WTC11 (cell line): ENCODE measurements at regions not wholly inside any gene's neighbourhood (a gene's known extent, or its start where the extent isn't known, plus 50 kb on each side); places are given as distances from the start of the nearest gene placed in this dataset.

Experiments
- ATAC-seq: fragments of 200-7000 bp; cut with Tn5 transposase; 2 replicates; pipeline ENCODE4 v1.10.0; 2021; ENCODE audit warnings: mild to moderate bottlenecking, moderate library complexity
- CTCF ChIA-PET: fragments of 300-600 bp; sonication (Branson Sonifier 250); formaldehyde crosslinking; loops from one replicate; lab custom pipeline; 2021; ENCODE audit warnings: antibody characterized with exemption; lab: Charles Lee
- POLR2A ChIA-PET: fragments of 350-600 bp; sonication (Branson Sonifier 250); formaldehyde crosslinking; loops from one replicate; lab custom pipeline; 2021; ENCODE audit warnings: antibody characterized with exemption; lab: Charles Lee
- DNase-seq: peaks from one replicate; pipeline ENCODE4 v3.0.0; 2021; ENCODE audit warnings: low spot score
- H3K27ac Mint-ChIP-seq: 2 replicates; pipeline ENCODE4 v1.8.0; 2021; ENCODE audit warnings: mixed read lengths
- H3K27me3 Mint-ChIP-seq: 2 replicates; pipeline ENCODE4 v1.8.0; 2021; ENCODE audit warnings: low read depth, mild to moderate bottlenecking, moderate library complexity, mixed read lengths
- H3K36me3 Mint-ChIP-seq: 2 replicates; pipeline ENCODE4 v1.8.0; 2021; ENCODE audit warnings: mixed read lengths
- H3K4me1 Mint-ChIP-seq: 2 replicates; pipeline ENCODE4 v1.8.0; 2022; ENCODE audit warnings: mixed read lengths
- H3K4me3 Mint-ChIP-seq: 2 replicates; pipeline ENCODE4 v1.8.0; 2021; ENCODE audit warnings: mild to moderate bottlenecking, moderate library complexity, mixed read lengths
- H3K9me3 Mint-ChIP-seq: 2 replicates; pipeline ENCODE4 v1.8.0; 2021; ENCODE audit warnings: mixed read lengths
- ATF2 ChIP-seq: sonication (generic); formaldehyde crosslinking; IDR thresholded peaks from 2 replicates; pipeline ENCODE4 v1.8.1; 2022; ENCODE audit warnings: low read depth, missing genetic modification reagents, borderline replicate concordance
- CBFB ChIP-seq: sonication (generic); formaldehyde crosslinking; IDR thresholded peaks from 2 replicates; pipeline ENCODE4 v1.8.1; 2022; ENCODE audit warnings: mild to moderate bottlenecking, low read depth, missing genetic modification reagents
- ELF4 ChIP-seq: sonication (generic); formaldehyde crosslinking; IDR thresholded peaks from 2 replicates; pipeline ENCODE4 v1.8.1; 2022; ENCODE audit warnings: low read depth, mild to moderate bottlenecking, moderate library complexity, missing genetic modification reagents
- FOXP4 ChIP-seq: sonication (generic); formaldehyde crosslinking; IDR thresholded peaks from 2 replicates; pipeline ENCODE4 v1.8.0; 2022; ENCODE audit warnings: mild to moderate bottlenecking, missing genetic modification reagents
- NR1H2 ChIP-seq: sonication (generic); formaldehyde crosslinking; IDR thresholded peaks from 2 replicates; pipeline ENCODE4 v1.9.0; 2021; ENCODE audit warnings: mild to moderate bottlenecking, moderate library complexity, missing genetic modification reagents
- PRRX2 ChIP-seq: fragments of 250-450 bp; sonication (Bioruptor Pico); IDR thresholded peaks from 2 replicates; pipeline ENCODE4 v1.8.0; 2021; ENCODE audit warnings: mild to moderate bottlenecking
- RORB ChIP-seq: fragments of 250-450 bp; sonication (Bioruptor Pico); IDR thresholded peaks from 2 replicates; pipeline ENCODE4 v1.9.0; 2021; ENCODE audit warnings: mild to moderate bottlenecking
- TCF7 ChIP-seq: sonication (generic); formaldehyde crosslinking; IDR thresholded peaks from 2 replicates; pipeline ENCODE4 v1.8.0; 2022; ENCODE audit warnings: mild to moderate bottlenecking, low read depth, missing genetic modification reagents, moderate library complexity
- ZBTB43 ChIP-seq: sonication (generic); formaldehyde crosslinking; IDR thresholded peaks from 2 replicates; pipeline ENCODE4 v1.8.1; 2023; ENCODE audit warnings: mild to moderate bottlenecking, missing genetic modification reagents
- ZNF263 ChIP-seq: sonication (generic); formaldehyde crosslinking; IDR thresholded peaks from 2 replicates; pipeline ENCODE4 v1.8.1; 2022; ENCODE audit warnings: low read depth, mild to moderate bottlenecking, moderate library complexity, missing genetic modification reagents
- TF ChIP-seq, protein P1 (sequence below): sonication (generic); formaldehyde crosslinking; IDR thresholded peaks from 2 replicates; pipeline ENCODE4 v1.8.1; 2022; ENCODE audit warnings: low read depth, mild to moderate bottlenecking, moderate library complexity, missing genetic modification reagents, borderline replicate concordance
- TF ChIP-seq, protein P2 (sequence below): sonication (generic); formaldehyde crosslinking; IDR thresholded peaks from 2 replicates; pipeline ENCODE4 v1.8.0; 2023; ENCODE audit warnings: missing genetic modification reagents
- TF ChIP-seq, protein P3 (sequence below): sonication (generic); formaldehyde crosslinking; IDR thresholded peaks from 2 replicates; pipeline ENCODE4 v1.8.1; 2022; ENCODE audit warnings: mild to moderate bottlenecking, missing genetic modification reagents, moderate library complexity, borderline replicate concordance
- TF ChIP-seq, protein P4 (sequence below): sonication (generic); formaldehyde crosslinking; IDR thresholded peaks from 2 replicates; pipeline ENCODE4 v1.8.0; 2022; ENCODE audit warnings: mild to moderate bottlenecking, missing genetic modification reagents
- TF ChIP-seq, protein P5 (sequence below): sonication (generic); formaldehyde crosslinking; IDR thresholded peaks from 2 replicates; pipeline ENCODE4 v1.8.1; 2023; ENCODE audit warnings: mild to moderate bottlenecking, moderate library complexity, missing genetic modification reagents

DNA sequence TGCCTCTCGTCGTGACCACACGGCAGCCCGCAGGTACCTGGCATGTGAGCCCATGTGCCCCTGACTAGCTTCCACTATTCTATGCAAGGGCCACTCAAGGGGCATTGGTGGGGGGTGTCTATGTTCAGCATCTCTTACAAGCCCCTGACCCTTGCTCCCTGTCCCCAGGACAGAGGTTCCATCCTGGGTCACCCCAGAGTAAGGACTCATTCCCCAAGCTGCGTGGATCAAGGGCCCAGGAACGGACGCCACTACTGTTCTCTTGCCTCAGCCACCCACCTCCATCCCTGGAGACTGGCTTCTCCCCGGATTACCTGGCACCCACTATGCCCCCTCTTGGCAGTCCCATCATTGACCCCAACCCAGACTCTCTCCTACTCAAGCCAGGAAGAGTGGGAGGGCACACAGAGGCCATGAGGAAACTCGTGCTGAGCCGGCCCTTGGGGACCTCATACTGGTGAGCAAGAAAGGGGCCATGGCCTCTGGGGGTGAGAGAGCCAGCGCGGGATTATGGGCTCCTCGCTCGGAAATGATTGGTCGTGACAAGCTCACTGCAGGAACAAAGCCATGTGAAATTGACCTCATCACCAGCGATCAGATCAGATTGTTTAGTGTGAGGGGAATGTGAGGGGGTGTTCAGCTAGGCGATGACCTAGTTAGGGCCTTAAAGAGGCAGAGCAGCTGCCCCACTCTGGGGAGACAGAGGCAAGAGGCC lies 50.1 kb upstream of the PJA1 start:
- Mint-ChIP-seq H3K27ac (no peak overlapping the region), H3K9me3 (no peaks in the 10 kb centered on the region), H3K27me3 (peaks cover 4% of the 10 kb centered on the region), H3K36me3 (no peaks in the 10 kb centered on the region), H3K4me1 (peaks cover 2% of the 10 kb centered on the region), H3K4me3 (no peak overlapping the region)
- TF ChIP-seq, protein P1, sequence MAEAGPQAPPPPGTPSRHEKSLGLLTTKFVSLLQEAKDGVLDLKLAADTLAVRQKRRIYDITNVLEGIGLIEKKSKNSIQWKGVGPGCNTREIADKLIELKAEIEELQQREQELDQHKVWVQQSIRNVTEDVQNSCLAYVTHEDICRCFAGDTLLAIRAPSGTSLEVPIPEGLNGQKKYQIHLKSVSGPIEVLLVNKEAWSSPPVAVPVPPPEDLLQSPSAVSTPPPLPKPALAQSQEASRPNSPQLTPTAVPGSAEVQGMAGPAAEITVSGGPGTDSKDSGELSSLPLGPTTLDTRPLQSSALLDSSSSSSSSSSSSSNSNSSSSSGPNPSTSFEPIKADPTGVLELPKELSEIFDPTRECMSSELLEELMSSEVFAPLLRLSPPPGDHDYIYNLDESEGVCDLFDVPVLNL (CRISPR knock-in tag): no peak
- TF ChIP-seq TCF7 (CRISPR knock-in tag) (no peak), ZNF263 (no peak), ATF2 (CRISPR knock-in tag) (no peak), RORB (CRISPR knock-in tag) (no peak), NR1H2 (no peak), ELF4 (CRISPR knock-in tag) (no peak), CBFB (no peak), PRRX2 (CRISPR knock-in tag) (no peak), FOXP4 (CRISPR knock-in tag) (no peak), ZBTB43 (CRISPR knock-in tag) (no peak)
- TF ChIP-seq, protein P2, sequence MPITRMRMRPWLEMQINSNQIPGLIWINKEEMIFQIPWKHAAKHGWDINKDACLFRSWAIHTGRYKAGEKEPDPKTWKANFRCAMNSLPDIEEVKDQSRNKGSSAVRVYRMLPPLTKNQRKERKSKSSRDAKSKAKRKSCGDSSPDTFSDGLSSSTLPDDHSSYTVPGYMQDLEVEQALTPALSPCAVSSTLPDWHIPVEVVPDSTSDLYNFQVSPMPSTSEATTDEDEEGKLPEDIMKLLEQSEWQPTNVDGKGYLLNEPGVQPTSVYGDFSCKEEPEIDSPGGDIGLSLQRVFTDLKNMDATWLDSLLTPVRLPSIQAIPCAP (CRISPR knock-in tag): no peak
- TF ChIP-seq, protein P3, sequence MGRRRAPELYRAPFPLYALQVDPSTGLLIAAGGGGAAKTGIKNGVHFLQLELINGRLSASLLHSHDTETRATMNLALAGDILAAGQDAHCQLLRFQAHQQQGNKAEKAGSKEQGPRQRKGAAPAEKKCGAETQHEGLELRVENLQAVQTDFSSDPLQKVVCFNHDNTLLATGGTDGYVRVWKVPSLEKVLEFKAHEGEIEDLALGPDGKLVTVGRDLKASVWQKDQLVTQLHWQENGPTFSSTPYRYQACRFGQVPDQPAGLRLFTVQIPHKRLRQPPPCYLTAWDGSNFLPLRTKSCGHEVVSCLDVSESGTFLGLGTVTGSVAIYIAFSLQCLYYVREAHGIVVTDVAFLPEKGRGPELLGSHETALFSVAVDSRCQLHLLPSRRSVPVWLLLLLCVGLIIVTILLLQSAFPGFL (CRISPR knock-in tag): no peak
- TF ChIP-seq, protein P4, sequence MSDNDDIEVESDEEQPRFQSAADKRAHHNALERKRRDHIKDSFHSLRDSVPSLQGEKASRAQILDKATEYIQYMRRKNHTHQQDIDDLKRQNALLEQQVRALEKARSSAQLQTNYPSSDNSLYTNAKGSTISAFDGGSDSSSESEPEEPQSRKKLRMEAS (CRISPR knock-in tag): no peak
- TF ChIP-seq, protein P5, sequence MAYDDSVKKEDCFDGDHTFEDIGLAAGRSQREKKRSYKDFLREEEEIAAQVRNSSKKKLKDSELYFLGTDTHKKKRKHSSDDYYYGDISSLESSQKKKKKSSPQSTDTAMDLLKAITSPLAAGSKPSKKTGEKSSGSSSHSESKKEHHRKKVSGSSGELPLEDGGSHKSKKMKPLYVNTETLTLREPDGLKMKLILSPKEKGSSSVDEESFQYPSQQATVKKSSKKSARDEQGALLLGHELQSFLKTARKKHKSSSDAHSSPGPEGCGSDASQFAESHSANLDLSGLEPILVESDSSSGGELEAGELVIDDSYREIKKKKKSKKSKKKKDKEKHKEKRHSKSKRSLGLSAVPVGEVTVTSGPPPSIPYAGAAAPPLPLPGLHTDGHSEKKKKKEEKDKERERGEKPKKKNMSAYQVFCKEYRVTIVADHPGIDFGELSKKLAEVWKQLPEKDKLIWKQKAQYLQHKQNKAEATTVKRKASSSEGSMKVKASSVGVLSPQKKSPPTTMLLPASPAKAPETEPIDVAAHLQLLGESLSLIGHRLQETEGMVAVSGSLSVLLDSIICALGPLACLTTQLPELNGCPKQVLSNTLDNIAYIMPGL (CRISPR knock-in tag): no peak
- POLR2A ChIA-PET: no interaction called here
- ATAC-seq: no peak
- CTCF ChIA-PET: interaction anchor here (1.0 kb wide), 1 partner anchor 82 kb away, joined by 5 read pairs; no protein-coding TSS in a partner anchor
- no peak for DNase-seq
